ENCODE measurements at regions not wholly inside any gene's neighbourhood (a gene's known extent, or its start where the extent isn't known, plus 50 kb on each side); places are given as distances from the start of the nearest gene placed in this dataset.

DNA sequence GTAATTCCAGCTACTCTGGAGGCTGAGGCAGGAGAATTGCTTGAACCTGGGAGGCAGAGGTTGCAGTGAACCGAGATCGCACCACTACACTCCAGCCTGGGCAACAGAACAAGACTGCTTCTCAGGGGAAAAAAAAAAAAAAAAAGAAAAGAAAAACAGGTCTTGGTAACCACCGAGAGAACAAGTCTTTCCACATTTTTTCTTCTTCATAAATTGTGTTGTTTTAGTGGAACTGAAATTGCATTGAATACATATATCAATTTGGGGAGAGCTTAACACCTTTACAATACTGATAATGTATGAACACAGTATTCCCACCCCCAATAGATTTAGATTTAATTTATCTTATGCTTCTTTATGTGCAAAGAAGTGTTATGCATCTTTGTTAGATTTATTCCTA lies 70.0 kb upstream of the PLEKHG1 start:
- 39 to 75% (median 55%) methylated on average over 3 of the region's 3 CpGs for WGBS, 5 donors
- DNase-seq: peak in 1 of 2 donors; percentile 41
- Histone ChIP-seq H3K4me1 (peaks cover 0 to 8% (median 4%) of the 10 kb centered on the region in 4 donors), H3K27ac (no peak overlapping the region), H3K9me3 (no peaks in the 10 kb centered on the region), H3K36me3 (no peaks in the 10 kb centered on the region), H3K4me3 (no peak overlapping the region), H3K27me3 (no peaks in the 10 kb centered on the region)
- intact Hi-C loops (cut with DNase I; ENCODE audit: low total_unique reads): no loop called here
- TF ChIP-seq CTCF (IDR thresholded peaks at IDR 0.05) (no peak), POLR2AphosphoS5 (IDR thresholded peaks at IDR 0.05) (no peak), POLR2A (IDR thresholded peaks at IDR 0.05) (no peak), EP300 (IDR thresholded peaks at IDR 0.05) (no peak)

- H3K27ac ChIP-seq: no peak overlapping the region
- no peaks in the 10 kb centered on the region for H3K9me3 ChIP-seq
- 87 to 93% (median 91%) methylated on average over 1 of the region's 1 CpG for WGBS, 5 donors
- no peaks in the 10 kb centered on the region for H3K36me3 ChIP-seq
- H3K4me1 ChIP-seq: peaks cover 0 to 8% (median 3%) of the 10 kb centered on the region in 4 donors
- no peak overlapping the region for H3K4me3 ChIP-seq
- no peaks in the 10 kb centered on the region for H3K27me3 ChIP-seq
- no peak for DNase-seq
- intact Hi-C loops (cut with DNase I; ENCODE audit: low total_unique reads): no loop called here
- TF ChIP-seq POLR2AphosphoS5 (IDR thresholded peaks at IDR 0.05): no peak
- TF ChIP-seq CTCF (IDR thresholded peaks at IDR 0.05): no peak
- TF ChIP-seq EP300 (IDR thresholded peaks at IDR 0.05): no peak
- no peak for TF ChIP-seq POLR2A (IDR thresholded peaks at IDR 0.05)
Measured at GRCh38 chr6:150531957-150532356, 67.7 kb upstream of the PLEKHG1 start.

DNA sequence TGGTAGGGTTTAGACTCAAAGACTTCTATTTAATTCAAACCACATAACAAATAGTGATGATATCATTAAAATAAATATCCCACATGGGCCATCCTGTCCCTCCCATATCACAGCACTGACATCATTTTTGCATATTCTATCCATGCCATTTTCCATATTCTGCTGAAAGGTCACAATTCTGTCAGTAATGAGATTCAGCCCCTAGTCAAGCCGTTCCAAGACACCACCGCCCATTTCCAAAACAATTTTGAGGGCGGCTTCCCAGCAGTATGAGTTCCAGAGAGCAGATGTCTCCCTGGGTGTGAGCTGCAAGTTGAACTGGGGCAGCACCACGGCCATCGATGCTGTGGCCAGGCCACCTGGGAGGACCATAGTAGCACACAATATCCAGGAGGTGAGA lies 65.1 kb upstream of the PLEKHG1 start:
- no peaks in the 10 kb centered on the region for H3K36me3 ChIP-seq
- 82 to 98% (median 90%) methylated on average over 5 of the region's 5 CpGs for WGBS, 5 donors
- no peak overlapping the region for H3K4me3 ChIP-seq
- H3K4me1 ChIP-seq: no peaks in the 10 kb centered on the region
- peak in 1 of 2 donors; percentile 60 for DNase-seq
- no peaks in the 10 kb centered on the region for H3K9me3 ChIP-seq
- no peaks in the 10 kb centered on the region for H3K27me3 ChIP-seq
- TF ChIP-seq POLR2AphosphoS5 (IDR thresholded peaks at IDR 0.05) (no peak), CTCF (IDR thresholded peaks at IDR 0.05) (no peak), POLR2A (IDR thresholded peaks at IDR 0.05) (no peak), EP300 (IDR thresholded peaks at IDR 0.05) (no peak)
- intact Hi-C loops (cut with DNase I; ENCODE audit: low total_unique reads): no loop called here
- no peak overlapping the region for H3K27ac ChIP-seq

- TF ChIP-seq CTCF (IDR thresholded peaks at IDR 0.05): no peak
- TF ChIP-seq POLR2AphosphoS5 (IDR thresholded peaks at IDR 0.05): no peak
- TF ChIP-seq EP300 (IDR thresholded peaks at IDR 0.05): no peak
- TF ChIP-seq POLR2A (IDR thresholded peaks at IDR 0.05): no peak
Measured at GRCh38 chr6:150535151-150535804, 64.4 kb upstream of the PLEKHG1 start.

More at GRCh38 chr6:150535151-150535804, 64.4 kb upstream of the PLEKHG1 start:
- intact Hi-C loops (cut with DNase I; ENCODE audit: low total_unique reads): no loop called here
- Histone ChIP-seq H3K9me3 (no peaks in the 10 kb centered on the region), H3K27me3 (no peaks in the 10 kb centered on the region), H3K27ac (no peak overlapping the region), H3K36me3 (no peaks in the 10 kb centered on the region), H3K4me1 (no peaks in the 10 kb centered on the region), H3K4me3 (no peak overlapping the region)
- 70 to 83% (median 75%) methylated on average over 4 of the region's 4 CpGs for WGBS, 5 donors
- DNase-seq: no peak

Measured in stomach (tissue), 8 donors.